ENCODE measurements at regions not wholly inside any gene's neighbourhood (a gene's known extent, or its start where the extent isn't known, plus 50 kb on each side); places are given as distances from the start of the nearest gene placed in this dataset.

- TF ChIP-seq CTCF (IDR thresholded peaks at IDR 0.05) = no peak
- TF ChIP-seq POLR2A (IDR thresholded peaks at IDR 0.05) = no peak
- no peak for TF ChIP-seq EP300 (IDR thresholded peaks at IDR 0.05)
These were observed 161.1 kb downstream of the RPS24 start for GRCh38 chr10:78194539-78195402.

Data from tibial nerve (tissue), 4 donors.